ENCODE measurements at regions not wholly inside any gene's neighbourhood (a gene's known extent, or its start where the extent isn't known, plus 50 kb on each side); places are given as distances from the start of the nearest gene placed in this dataset.

DNA sequence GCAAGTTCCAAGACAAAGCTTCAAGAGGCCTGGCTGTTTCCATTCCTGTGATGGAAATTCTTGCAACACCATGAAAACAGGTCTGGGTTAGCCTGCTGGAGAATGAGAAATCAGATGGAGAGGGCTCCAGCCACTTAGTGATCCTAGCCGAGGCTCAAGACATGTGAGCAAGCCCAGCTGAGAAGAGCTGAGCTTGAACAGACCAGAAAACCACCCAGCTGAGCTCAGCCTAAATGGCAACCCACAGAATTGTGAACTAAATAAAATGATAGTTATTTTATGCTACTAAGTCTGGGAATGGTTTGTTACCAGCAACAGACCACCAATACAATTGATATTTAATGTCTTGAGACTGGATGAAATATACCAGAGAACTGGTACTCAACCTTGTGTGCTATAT, 494.5 kb downstream of the RMST start:
- TF ChIP-seq, protein P1, sequence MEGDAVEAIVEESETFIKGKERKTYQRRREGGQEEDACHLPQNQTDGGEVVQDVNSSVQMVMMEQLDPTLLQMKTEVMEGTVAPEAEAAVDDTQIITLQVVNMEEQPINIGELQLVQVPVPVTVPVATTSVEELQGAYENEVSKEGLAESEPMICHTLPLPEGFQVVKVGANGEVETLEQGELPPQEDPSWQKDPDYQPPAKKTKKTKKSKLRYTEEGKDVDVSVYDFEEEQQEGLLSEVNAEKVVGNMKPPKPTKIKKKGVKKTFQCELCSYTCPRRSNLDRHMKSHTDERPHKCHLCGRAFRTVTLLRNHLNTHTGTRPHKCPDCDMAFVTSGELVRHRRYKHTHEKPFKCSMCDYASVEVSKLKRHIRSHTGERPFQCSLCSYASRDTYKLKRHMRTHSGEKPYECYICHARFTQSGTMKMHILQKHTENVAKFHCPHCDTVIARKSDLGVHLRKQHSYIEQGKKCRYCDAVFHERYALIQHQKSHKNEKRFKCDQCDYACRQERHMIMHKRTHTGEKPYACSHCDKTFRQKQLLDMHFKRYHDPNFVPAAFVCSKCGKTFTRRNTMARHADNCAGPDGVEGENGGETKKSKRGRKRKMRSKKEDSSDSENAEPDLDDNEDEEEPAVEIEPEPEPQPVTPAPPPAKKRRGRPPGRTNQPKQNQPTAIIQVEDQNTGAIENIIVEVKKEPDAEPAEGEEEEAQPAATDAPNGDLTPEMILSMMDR (conservative IDR thresholded peaks at IDR 0.05; ENCODE audit: low read length) = no peak
- TF ChIP-seq EZH2phosphoT487 (IDR thresholded peaks at IDR 0.05; ENCODE audit: borderline replicate concordance, low read depth, low read length) = no peak
